GM18861 (cell line): ENCODE measurements at regions not wholly inside any gene's neighbourhood (a gene's known extent, or its start where the extent isn't known, plus 50 kb on each side); places are given as distances from the start of the nearest gene placed in this dataset.

Source experiments
- ATAC-seq: cut with Tn5 transposase; IDR thresholded peaks from one replicate; pipeline ENCODE4 v1.9.1; 2021; ENCODE audit not compliant: unreplicated experiment

GRCh38 chr1:37085393-37085792 lies 51.1 kb upstream of the GRIK3 start:
- no peak for ATAC-seq

- ATAC-seq: no peak
Measured at GRCh38 chr1:37089750-37090149, 55.4 kb upstream of the GRIK3 start.

GRCh38 chr1:37090671-37091070 lies 56.4 kb upstream of the GRIK3 start:
- no peak for ATAC-seq

- ATAC-seq: no peak
Measured at GRCh38 chr1:37092937-37093336, 58.6 kb upstream of the GRIK3 start.

GRCh38 chr1:37094302-37094701 lies 60.0 kb upstream of the GRIK3 start:
- ATAC-seq: no peak

GRCh38 chr1:37096523-37096922 lies 62.2 kb upstream of the GRIK3 start:
- no peak for ATAC-seq

GRCh38 chr1:37097731-37098130 lies 63.4 kb upstream of the GRIK3 start:
- ATAC-seq: no peak

GRCh38 chr1:37098237-37098636 lies 63.9 kb upstream of the GRIK3 start:
- ATAC-seq: no peak

GRCh38 chr1:37100310-37100709 lies 66.0 kb upstream of the GRIK3 start:
- ATAC-seq: no peak

- no peak for ATAC-seq
Measured at GRCh38 chr1:37102656-37103382, 68.5 kb upstream of the GRIK3 start.

GRCh38 chr1:37105911-37106310 lies 71.6 kb upstream of the GRIK3 start:
- no peak for ATAC-seq

- no peak for ATAC-seq
Measured at GRCh38 chr1:37107153-37107907, 73.0 kb upstream of the GRIK3 start.

GRCh38 chr1:37108596-37109188 lies 74.4 kb upstream of the GRIK3 start:
- ATAC-seq: no peak

GRCh38 chr1:37112430-37112829 lies 78.1 kb upstream of the GRIK3 start:
- no peak for ATAC-seq

- no peak for ATAC-seq
Measured at GRCh38 chr1:37113285-37113997, 79.1 kb upstream of the GRIK3 start.

- no peak for ATAC-seq
Measured at GRCh38 chr1:37118790-37119189, 84.5 kb upstream of the GRIK3 start.

GRCh38 chr1:37120279-37120678 lies 86.0 kb upstream of the GRIK3 start:
- no peak for ATAC-seq

- ATAC-seq: no peak
Measured at GRCh38 chr1:37123276-37124115, 89.2 kb upstream of the GRIK3 start.

GRCh38 chr1:37124501-37124900 lies 90.2 kb upstream of the GRIK3 start:
- ATAC-seq: no peak

- no peak for ATAC-seq
Measured at GRCh38 chr1:37125295-37125694, 91.0 kb upstream of the GRIK3 start.
